T-helper 1 cell treated with Interleukin-12 subunit alpha and Interleukin-12 subunit beta and Interleukin-4 antibody, amounts not matched to agents 30 ng/mL and 1 ng/mL, for 36 hours (primary cell): ENCODE measurements at regions not wholly inside any gene's neighbourhood (a gene's known extent, or its start where the extent isn't known, plus 50 kb on each side); places are given as distances from the start of the nearest gene placed in this dataset.
"Not testable (repeated sequence)": the region's sequence is repeated elsewhere in the genome, so short reads cannot be mapped to it uniquely, and the experiment has no call there.

Experiments
- intact Hi-C: fragments of 100-400 bp; cut with micrococcal nuclease; formaldehyde crosslinking; loops from one replicate; pipeline ENCODE4 v1.15.1; 2024

GRCh38 chr10:29828956-29829355, 194.2 kb upstream of the SVIL start:
- intact Hi-C loops = loop anchor here (1.0 kb wide), 1 partner anchor 17 kb away; no protein-coding TSS in a partner anchor

DNA sequence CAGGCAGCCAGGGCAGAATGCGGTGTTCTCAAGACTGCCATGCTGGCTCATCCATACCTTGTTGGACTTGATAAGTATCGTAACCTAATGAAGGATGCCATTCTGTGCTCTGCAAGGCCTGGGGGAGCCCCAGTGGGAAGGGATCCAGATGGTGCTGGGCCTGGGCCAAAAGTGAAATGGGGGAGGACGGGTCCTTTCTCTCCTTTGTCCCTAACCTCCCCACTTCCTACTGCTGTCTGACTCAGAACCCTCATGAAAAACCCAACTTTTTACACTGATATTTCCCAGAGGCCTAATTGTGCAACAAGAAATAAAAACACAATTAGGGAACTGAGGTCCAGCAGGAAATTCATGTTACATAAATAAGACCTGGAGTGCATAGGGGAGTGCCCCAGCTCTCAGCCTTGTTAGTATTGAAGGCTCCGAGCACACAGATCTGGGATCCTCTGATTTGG, 193.7 kb upstream of the SVIL start:
- intact Hi-C loops = no loop called here

DNA sequence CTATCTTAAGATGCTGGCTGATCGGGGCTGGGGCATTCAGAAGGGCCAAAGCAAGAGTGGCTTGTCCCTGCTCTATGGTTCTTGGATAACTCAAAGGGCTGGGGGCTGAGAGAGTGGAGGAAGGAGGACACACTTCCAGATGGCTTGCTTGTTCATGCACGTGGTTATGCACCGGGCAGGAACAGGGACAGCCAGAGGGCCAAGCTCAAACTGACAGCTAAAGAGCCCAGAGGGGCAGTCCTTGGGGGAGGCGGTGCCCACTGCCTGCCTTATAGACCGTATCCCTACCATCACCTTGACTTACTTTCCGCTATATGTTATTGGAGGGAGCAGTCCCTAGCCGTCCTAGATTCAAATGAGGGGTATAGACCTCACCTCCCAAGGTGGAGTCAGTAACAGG, 192.7 kb upstream of the SVIL start:
- intact Hi-C loops = no loop called here

- intact Hi-C loops = no loop called here
Observed at GRCh38 chr10:29826801-29827450, 192.2 kb upstream of the SVIL start.

DNA sequence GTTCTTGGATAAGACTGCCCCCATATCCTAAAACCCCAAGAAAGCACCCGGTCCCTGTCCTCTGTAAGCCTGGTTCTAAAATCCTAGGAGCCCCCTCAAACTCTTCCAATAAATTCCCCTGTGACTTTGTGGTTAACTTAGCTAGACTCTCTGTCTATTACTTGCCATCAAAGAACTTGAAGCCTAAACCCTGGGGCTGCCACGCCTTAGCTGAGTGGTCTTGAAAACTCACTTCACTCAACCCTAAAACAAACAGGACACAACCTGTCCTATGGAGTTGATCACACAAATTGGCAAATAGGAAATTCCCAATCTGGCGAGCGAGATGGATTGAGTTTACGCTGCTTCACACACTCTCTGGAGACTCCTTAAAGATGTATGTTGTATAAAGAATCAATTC, 191.4 kb upstream of the SVIL start:
- intact Hi-C loops = no loop called here

DNA sequence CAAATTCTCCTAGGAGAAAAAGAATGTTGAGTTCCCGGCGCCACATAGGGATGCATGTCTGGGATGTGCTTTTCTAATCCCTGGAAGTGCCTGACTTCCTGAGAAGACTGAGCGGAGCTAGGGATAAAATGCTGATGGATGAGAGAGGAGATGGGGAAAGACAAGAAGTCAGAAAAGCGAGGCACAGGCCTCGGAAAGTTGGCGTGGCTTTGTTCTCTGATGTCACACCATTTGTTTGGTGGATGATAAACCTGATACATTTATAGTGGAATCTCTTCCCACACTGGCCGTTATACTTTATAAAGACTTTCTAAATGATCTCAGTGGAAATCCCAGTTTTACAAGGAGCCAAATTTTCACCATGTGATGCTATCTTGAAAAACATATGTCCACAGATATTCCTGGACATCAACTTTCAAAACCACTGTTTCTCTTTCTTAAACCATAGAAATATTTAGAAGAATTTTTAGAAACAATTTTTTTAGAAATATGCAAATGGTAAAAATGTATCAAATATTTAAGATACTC, 188.8 kb upstream of the SVIL start:
- intact Hi-C loops = no loop called here

DNA sequence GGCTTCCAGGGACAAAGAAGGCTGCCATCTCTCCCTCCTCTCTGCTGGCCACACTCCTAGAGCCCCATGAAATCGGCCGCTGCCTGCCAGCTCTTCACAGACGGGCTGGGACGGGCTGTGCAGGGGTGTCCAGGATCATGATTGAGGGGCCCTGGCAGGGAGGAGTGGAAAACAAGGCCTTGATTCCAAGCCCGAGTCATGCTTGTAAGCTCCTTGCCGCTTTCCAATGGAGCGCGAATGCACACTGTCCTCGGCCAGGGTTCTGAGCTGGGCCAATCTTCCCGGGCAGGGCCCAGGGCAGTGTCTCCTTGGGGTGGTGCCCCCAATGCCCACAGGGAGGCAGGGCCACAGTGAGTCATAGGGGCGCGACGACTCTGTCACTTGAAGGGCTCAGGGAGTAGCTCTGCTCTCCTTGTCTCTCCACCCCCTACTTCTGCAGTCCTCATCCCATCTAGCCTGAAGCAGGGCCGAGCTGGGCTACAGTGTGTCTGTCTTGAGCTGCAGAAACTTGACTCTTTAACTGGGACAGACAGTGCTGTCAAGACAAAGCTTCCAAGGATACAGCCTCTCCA, 186.2 kb upstream of the SVIL start:
- intact Hi-C loops = no loop called here

- intact Hi-C loops = no loop called here
Observed at GRCh38 chr10:29816801-29817558, 182.2 kb upstream of the SVIL start.

- intact Hi-C loops = no loop called here
Observed at GRCh38 chr10:29815572-29815971, 180.8 kb upstream of the SVIL start.

DNA sequence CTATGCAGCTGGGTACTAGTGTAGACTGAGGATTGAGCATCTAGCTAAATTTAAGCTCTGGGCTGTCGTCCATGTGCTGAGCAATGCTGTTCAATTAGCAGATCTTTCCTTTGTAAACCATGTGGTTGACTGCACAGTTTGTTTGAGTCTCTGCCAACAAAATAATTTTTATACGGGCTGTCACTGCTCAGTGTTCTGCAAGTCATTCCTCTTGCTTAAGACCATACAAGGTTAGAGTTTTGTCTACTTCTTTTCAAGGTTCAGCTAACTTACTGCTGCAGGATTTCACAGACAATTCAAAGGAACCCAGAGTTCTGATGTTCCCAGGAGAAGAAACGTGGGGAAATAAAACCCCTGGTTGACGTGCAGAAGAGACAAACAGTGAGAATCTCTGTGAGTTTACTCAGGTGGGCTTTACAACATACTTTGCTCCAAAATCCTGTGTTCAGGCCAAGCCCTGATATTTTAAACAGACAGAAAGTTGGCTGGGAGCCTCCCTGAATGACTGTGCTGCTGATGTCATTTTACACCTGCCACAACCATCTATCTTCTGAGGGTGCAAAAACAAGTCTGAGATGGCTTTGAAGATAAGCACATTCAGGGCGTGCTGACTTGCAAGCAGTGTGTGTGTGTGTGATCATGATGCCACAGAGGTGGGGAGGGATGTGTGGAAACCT, 177.1 kb upstream of the SVIL start:
- intact Hi-C loops = loop anchor here (1.0 kb wide), 3 partner anchors 17 to 153 kb away; no protein-coding TSS in a partner anchor

DNA sequence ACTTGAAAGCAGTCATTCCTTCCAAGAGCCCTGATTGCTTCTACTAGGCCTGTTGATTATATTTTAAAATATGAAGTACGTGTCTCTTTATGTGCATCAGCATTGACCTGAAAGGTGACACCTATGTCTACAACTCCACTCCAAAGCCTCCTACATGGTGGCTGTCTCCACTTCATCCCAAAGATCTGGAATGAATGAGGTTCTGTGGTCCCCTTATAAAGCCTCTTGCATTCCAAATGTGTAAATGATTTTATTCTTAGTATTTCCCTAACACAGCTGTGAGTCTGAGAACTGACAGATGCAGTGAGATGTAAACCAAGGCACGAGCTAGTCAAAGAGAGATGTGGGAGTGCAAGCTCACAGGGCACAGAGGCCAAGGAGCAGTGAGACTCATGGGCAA, 176.0 kb upstream of the SVIL start:
- intact Hi-C loops = no loop called here

DNA sequence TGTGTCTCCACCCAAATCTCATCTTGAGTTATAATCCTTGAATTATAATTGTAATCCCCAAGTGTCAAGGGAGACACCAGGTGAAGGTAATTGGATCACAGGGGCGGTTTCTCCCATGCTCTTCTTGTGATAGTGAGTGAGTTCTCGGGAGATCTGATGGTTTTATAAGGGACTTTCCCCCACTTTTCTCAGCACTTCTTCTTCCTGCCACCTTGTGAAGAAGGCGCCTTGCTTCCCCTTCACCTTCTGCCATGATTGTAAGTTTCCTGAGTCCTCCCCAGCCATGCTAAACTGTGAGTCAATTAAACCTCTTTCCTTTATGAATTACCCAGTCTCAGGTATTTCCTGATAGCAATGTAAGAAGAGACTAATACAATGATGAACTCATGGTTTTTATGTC, 175.5 kb upstream of the SVIL start:
- intact Hi-C loops = not testable (repeated sequence)

GRCh38 chr10:29809383-29809782, 174.6 kb upstream of the SVIL start:
- intact Hi-C loops = no loop called here

GRCh38 chr10:29807163-29807806, 172.5 kb upstream of the SVIL start:
- intact Hi-C loops = no loop called here

GRCh38 chr10:29806350-29806788, 171.6 kb upstream of the SVIL start:
- intact Hi-C loops = no loop called here

DNA sequence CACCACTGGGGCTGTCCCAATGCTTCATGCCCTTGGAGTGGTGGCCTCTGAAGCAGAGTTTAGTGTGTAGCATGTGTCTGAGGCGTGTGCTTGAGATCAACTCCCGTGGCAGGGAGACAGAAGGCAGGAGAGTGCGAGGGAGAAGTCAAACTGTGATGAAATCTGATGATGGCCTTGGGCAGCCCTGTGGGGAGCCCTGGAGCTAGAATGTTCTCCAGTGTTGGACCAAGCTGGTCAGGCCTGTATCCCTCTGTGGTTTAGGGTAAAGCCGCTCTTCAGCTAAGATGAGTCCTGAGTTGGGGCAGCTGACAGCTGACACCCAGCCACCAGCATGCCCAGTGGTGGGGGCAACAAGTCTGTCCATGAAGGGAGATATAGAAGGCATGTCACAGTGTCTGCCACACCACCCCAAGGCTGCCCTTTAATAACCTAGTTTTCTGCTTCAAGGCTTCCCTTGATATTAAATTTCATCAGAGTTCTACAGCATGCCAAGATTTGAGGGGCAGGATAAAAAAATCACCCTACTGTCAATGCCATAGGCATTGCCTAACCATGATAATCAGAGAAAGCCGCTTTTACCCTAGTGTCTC, 170.5 kb upstream of the SVIL start:
- intact Hi-C loops = no loop called here

GRCh38 chr10:29804025-29804852, 169.5 kb upstream of the SVIL start:
- intact Hi-C loops = no loop called here

- intact Hi-C loops = no loop called here
Observed at GRCh38 chr10:29802171-29802570, 167.4 kb upstream of the SVIL start.

DNA sequence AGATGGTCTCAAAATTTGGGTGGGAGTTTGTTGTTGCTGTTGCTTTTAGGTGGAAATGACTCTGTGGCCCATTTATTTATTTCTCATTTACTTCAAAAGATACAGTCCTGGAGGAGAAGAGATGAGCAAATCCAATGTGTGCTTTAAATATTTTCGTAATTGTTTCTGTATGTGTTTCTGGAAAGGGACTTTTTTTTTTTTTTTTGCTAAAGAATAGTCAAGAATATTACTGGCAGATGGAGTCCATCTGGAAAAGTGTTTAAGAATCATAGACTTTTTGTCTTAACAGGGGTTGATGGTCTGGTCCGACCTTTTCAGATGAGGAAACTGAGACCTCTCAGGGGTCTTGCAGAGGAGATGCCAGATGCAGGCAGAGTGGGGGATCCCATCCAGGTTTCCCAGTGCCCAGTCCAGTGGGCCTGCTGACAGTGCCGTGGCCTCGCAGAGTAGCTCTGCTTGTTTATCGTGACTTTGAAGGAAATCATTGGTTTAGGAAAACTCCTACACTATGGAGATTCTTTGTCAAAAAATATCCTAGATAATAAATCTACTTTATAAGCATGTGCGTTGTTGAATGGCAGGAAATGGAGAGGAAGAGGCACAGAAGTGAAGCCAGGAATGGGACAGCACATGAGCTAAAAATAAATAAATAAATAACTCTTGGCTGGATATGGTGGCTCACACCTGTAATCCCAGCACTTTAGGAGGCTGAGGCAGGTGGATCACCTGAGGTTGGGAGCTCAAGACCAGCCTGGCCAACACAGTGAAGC, 164.3 kb upstream of the SVIL start:
- intact Hi-C loops = no loop called here
